ENCODE measurements at regions not wholly inside any gene's neighbourhood (a gene's known extent, or its start where the extent isn't known, plus 50 kb on each side); places are given as distances from the start of the nearest gene placed in this dataset.

- no peak for FAIRE-seq
Measured at GRCh38 chr2:71804281-71804751, 343.3 kb downstream of the CYP26B1 start.

DNA sequence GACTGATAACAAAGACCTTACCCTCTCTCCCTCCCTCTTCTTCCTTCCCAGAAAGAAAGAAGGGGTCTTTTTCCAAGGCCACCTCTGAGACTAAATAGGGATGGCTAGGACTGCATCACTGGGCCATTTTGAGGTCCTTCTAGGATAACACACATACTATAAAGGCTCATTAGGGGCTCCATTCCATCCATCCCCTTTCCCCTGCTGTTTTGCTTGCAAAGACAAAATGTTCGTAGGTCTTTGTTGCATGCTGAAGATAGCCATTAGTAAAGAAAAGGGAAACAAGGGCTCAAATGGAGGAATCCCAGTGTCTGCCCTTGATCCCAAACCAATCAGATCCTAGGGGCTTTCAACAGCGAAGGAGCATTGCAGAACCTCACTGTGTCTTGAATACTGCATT lies 344.3 kb downstream of the CYP26B1 start:
- FAIRE-seq: no peak

DNA sequence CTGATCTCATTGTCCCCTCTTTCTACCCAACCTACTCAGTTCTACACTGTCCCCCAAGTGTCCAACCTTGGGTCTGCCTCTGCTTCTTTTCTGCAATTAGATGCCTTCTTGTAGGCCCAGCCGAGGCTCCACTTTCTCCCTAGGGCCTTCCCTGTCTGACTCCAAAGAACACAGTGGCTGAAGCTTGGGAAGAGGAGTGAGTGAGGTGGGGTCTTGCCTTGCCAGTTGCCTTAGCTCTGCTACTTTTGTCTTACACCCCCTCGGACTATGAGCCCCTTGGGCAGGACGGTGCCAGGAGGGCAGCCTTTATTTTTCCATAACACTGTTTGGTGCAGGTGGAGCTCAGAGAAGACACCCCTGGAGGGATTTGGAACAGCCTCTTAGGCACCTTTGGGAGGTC lies 345.1 kb downstream of the CYP26B1 start:
- FAIRE-seq: no peak

DNA sequence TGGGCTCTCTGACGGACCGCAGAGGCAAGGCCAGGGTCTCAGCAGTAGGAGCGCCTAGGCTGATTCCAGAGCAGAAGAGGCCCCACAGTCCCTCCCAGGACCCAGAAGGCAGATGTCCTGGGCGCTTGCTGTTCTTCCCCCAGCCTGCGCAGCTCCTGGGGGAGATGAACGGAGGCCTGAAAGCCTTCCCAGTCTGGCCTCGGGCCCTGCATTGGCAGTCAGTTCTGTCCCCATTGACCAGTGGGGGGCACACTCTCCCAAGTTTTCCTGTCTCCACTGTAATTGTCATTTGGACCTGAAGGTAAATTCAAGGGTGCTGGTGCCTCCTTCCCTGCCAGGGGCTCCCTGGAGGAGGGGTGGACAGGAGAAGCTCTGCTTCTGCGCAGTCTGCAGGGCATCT lies 345.7 kb downstream of the CYP26B1 start:
- no peak for FAIRE-seq

GRCh38 chr2:71801556-71801955 lies 346.1 kb downstream of the CYP26B1 start:
- FAIRE-seq: no peak

- no peak for FAIRE-seq
Measured at GRCh38 chr2:71800851-71801250, 346.8 kb downstream of the CYP26B1 start.

DNA sequence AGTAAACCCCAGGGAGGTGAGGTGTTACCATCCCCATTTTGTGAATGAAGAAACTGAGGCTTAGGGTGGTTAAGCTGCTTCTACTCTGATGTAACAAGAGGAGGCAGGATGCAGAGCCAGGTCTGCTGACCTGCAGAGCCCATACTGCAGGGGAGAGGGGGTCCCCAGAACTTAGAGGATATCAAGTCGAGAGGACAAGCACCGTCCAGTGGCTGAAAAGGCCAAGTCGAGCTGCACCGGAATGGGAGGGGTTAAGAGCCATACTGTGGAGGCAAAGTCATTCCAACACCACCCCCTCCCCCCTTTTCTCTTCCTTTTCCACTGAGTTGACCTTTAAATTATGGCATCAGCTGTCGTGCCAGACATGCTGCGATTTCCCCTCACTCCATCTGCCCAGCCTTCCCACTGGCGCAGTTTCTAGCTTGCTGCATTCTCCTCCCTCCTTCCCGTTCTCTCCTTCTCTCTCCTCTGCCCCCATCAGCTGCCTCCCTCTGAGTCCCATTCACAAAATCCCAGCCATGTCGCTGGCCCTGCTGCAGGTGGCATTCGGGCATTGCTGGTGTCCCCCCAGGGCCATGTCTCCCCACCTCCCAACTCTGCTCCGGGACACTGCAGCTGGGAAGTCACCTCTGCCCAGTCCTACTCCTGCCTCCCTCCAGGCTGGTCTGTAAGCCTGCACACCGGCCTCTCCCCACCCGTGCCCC lies 346.9 kb downstream of the DYSF start:
- FAIRE-seq: no peak

DNA sequence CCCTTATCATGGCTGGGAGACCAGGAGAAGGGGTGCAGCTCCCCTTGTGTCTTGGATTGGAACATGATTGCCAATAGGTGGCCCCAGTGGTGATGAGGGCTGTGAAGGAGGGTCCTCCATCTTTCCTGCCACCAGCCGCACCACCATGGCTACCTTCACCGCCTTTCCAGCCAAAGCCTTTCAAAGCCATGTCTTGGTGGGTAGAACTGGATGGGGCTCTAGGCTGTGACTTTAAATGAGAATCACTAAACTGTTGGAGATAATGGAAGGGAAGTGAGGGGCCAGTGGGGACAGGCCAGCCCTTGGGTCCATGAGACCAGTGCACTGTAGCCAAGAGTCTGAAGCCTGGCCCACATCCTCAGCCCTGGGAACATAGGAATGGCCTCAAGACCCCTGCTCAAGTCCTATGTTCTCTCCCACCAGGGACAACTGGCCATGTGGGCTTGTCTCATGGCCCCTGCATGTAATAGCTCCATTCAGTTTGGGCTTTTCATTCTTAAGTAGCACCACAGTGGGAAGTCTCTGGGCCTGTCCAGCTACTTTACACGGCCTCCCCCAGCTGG lies 345.7 kb downstream of the DYSF start:
- no peak for FAIRE-seq

- no peak for FAIRE-seq
Measured at GRCh38 chr2:71798266-71799012, 345.1 kb downstream of the DYSF start.

GRCh38 chr2:71797035-71797810 lies 343.9 kb downstream of the DYSF start:
- FAIRE-seq: no peak

GRCh38 chr2:71796174-71796593 lies 342.8 kb downstream of the DYSF start:
- FAIRE-seq: no peak

DNA sequence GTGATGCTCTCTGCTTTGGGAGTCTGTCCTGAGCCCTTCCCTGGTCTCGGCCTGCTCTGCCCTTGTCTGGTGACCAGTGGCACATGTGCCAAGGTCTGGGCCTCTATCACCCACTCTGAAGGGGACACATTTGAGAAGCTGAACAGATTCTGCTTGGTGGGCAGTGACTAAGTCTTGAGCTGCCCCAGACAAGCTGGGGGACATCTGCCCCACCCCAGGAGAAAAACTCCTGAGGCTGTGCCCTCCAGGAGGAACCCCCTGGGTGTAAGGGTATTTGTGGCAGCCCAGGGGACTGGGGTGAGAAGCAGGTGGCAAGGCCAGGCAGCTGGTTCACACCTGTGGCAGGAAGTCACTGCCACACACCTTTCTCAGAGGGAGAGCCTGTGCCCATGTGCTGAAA lies 342.1 kb downstream of the DYSF start:
- FAIRE-seq: no peak

DNA sequence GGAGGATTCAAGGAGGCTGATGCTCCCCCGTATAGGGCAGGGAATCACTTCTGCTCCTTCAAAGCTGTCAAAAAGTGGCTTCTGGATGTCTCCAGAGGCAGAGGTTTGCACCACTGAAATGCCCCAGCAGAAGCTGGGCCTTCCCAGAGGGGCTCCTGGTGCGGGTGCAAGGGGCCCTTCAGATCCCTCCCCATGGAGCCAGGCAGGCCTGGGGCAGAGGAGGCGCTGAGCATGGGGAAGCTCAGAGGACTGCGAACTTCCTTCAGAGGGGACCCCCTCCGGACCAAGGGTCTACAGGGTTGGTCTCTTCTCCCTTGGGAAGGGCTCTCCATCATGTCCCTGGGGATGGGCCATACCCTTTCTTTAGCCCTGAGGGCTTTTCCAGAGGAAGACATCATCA lies 341.2 kb downstream of the DYSF start:
- no peak for FAIRE-seq

GRCh38 chr2:71793926-71794325 lies 340.6 kb downstream of the DYSF start:
- FAIRE-seq: no peak

DNA sequence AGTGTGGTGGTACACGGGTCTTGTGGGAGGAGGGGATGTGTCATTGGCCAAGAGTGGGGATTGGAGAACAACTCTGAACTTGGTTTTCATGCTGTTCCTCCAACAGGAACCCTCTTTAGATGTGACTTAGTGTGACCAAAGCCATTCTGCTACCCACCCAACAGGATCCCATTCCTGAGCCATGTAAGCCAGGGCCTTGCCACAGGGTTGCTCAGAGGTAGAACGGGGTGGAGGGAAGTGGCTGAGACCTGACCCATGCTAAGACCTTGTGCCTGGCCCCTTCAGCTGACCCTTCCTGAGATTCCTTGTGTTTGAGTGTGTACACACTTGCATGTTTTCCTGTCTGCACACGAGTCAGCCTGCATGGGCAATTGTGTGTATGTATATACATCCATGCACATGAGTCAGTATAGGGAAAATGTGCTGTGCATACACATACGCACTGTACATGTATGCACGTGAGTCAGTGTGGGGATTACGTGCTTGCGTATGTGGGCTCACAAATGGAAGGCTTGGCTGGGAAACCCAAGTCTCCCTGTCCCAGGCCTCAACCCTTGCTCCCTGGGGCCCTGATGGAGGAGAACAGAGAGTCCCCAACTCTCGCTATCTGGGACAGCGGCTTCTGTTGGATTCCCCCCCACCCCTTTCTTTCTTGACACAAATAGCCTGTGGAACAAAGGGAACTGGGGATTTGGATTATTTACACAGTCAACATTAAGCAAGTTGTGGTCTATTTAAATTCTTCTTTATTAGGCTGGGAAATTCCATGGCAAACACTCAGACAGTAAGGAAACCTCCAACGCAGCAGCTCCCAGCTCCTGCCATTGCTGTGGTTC lies 339.8 kb downstream of the DYSF start:
- no peak for FAIRE-seq

GRCh38 chr2:71791501-71792135 lies 338.3 kb downstream of the DYSF start:
- no peak for FAIRE-seq

DNA sequence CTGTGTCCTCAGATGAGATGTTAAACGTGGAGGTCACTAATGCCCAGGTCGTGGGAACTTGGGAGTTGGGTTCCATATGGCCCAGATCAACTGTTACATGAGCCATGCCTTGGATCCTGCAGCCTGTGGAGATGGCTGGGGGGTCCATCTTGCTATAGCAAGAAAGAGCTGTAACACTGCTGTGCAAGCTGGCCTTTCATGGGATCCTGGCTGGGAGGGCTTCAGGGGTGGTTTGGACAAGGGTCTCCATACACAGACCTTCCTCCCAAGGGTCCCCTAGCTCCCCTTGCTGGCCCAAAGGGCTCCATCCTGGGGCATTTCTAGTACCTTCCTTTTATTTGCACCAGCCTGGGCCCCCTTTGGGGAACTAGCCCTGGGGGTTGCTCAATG lies 337.7 kb downstream of the DYSF start:
- no peak for FAIRE-seq

GRCh38 chr2:71790226-71791060 lies 337.1 kb downstream of the DYSF start:
- no peak for FAIRE-seq

- FAIRE-seq: no peak
Measured at GRCh38 chr2:71789556-71790204, 336.3 kb downstream of the DYSF start.

DNA sequence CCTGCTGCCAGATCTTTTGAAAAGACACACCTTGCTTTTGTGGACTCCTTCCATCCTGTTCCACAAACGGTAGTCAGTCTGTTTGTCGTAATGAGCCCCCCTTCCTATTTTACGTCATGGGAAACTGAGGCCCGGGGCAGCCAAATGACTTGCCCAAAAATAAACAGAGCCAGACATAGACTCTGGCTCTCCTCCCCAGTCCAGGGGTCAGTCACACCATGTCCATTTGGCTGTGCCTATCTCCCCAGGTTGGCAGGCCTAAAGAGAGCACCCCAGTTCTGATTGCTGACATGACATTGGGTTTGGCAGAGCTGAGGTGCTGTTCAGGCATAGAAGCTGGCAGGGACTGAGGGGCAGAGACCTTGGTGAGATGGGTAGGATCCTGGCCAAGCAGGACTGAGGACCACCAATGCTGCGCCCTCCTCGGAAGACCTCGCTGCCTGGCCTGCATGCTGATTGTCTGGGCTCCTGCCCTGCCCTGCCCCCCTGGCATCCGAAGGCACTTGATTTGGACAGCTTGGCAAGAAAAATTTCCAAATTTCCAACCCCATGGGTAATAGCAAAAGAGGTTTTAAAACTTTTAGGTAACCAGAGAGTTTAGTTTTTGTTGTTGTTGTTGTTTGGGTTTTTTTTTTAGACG lies 335.4 kb downstream of the DYSF start:
- FAIRE-seq: no peak

Measured in G401.6 (cell line).